Gastrocnemius medialis (tissue), 4 donors: ENCODE measurements at regions not wholly inside any gene's neighbourhood (a gene's known extent, or its start where the extent isn't known, plus 50 kb on each side); places are given as distances from the start of the nearest gene placed in this dataset.

Experiments used
- ATAC-seq, 2 donors: fragments of 150-250 bp; one replicate each; pipeline ENCODE4 v1.9.1; 2016
- DNase-seq, 2 donors: peaks; one replicate each; pipeline ENCODE4 v3.0.0-alpha.2; 2019
- H3K27ac ChIP-seq, 4 donors: fragments of 200-600 bp; sonication (generic); 1 replicate in 1 of 4; 2 replicates in 3 of 4; pipeline ENCODE4 v1.5.1; 2016 to 2018; ENCODE audit warnings: mild to moderate bottlenecking in 2 of 4, moderate library complexity in 1 of 4
- H3K27me3 ChIP-seq, 3 donors: fragments of 200-600 bp; sonication (generic) in 2 of 3; 1 replicate in 1 of 3; 2 replicates in 2 of 3; pipeline versions ENCODE4 v1.5.1 to v1.6.0; 2016 to 2019; ENCODE audit warnings: mild to moderate bottlenecking in 1 of 3, moderate library complexity in 1 of 3
- H3K36me3 ChIP-seq, 2 donors: fragments of 200-600 bp; sonication (generic) in 1 of 2; one replicate each; pipeline ENCODE4 v1.5.1; 2017 to 2018
- H3K4me1 ChIP-seq, 2 donors: fragments of 200-600 bp; sonication (generic) in 1 of 2; one replicate each; pipeline ENCODE4 v1.5.1; 2016 to 2017; ENCODE audit warnings: mild to moderate bottlenecking in 2 of 2
- H3K4me3 ChIP-seq, 4 donors: fragments of 200-600 bp; sonication (generic) in 3 of 4; 1 replicate in 1 of 4; 2 replicates in 3 of 4; pipeline ENCODE4 v1.5.1; 2016 to 2019; ENCODE audit warnings: mild to moderate bottlenecking in 2 of 4
- H3K9me3 ChIP-seq, 3 donors: fragments of 200-600 bp; sonication (generic) in 2 of 3; 1 replicate in 1 of 3; 2 replicates in 2 of 3; pipeline ENCODE4 v1.5.1; 2016 to 2019
- POLR2A ChIP-seq, 2 donors: fragments of 450-650 bp; IDR thresholded peaks; one replicate each; pipeline ENCODE4 v1.6.1; 2017; ENCODE audit warnings: antibody characterized with exemption in 2 of 2, mild to moderate bottlenecking in 2 of 2, moderate library complexity in 2 of 2
- in situ Hi-C, 4 donors: fragments of 200-750 bp; cut with MboI; loops; one replicate each; pipeline versions ENCODE4 v1.15.0 to v1.8.0; 2017; ENCODE audit warnings: low sequenced_read_pairs in 4 of 4
- intact Hi-C: fragments of 100-400 bp; cut with DNase I; formaldehyde crosslinking; loops from one replicate; pipeline ENCODE4 v1.15.1; 2023; ENCODE audit warnings: low total_unique reads
- TF ChIP-seq, protein P1 (sequence below), 5 experiments: fragments of 450-650 bp in 3 of 5; fragments of 200-600 bp in 2 of 5; sonication (generic) in 2 of 5; IDR thresholded peaks in 4 of 5; conservative IDR thresholded peaks in 1 of 5; 1 replicate in 4 of 5; 2 replicates in 1 of 5; pipeline ENCODE4 v1.5.1; 2016 to 2019; ENCODE audit warnings: antibody characterized with exemption in 5 of 5, mild to moderate bottlenecking in 3 of 5, moderate library complexity in 3 of 5

DNA sequence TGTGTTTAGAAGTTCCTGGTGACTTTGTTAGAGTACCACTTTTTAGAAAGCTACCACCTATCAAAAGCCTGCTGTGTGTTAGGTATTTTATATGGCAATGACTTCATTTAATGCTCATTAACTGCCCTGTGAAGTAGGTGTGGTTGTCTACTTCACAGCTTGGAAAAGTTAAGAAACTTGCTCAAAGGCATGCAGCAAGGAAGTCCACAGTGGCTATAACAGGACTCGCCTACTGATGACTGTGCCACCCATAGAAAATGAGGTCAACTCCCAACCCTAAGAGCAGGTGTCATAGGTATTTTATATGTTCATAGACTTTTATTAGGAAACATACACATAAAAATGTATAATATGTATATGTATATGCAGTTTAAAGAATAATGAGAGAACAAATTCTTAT lies 125.2 kb upstream of the PAX6 start:
- in situ Hi-C loops: no loop called here
- H3K27me3 ChIP-seq: no peaks in the 10 kb centered on the region
- no peaks in the 10 kb centered on the region for H3K36me3 ChIP-seq
- no peak overlapping the region for H3K4me3 ChIP-seq
- ATAC-seq (no peak), DNase-seq (no peak)
- intact Hi-C loops: no loop called here
- H3K9me3 ChIP-seq: no peaks in the 10 kb centered on the region
- no peaks in the 10 kb centered on the region for H3K4me1 ChIP-seq
- no peak for TF ChIP-seq POLR2A (IDR thresholded peaks at IDR 0.05)
- TF ChIP-seq, protein P1, sequence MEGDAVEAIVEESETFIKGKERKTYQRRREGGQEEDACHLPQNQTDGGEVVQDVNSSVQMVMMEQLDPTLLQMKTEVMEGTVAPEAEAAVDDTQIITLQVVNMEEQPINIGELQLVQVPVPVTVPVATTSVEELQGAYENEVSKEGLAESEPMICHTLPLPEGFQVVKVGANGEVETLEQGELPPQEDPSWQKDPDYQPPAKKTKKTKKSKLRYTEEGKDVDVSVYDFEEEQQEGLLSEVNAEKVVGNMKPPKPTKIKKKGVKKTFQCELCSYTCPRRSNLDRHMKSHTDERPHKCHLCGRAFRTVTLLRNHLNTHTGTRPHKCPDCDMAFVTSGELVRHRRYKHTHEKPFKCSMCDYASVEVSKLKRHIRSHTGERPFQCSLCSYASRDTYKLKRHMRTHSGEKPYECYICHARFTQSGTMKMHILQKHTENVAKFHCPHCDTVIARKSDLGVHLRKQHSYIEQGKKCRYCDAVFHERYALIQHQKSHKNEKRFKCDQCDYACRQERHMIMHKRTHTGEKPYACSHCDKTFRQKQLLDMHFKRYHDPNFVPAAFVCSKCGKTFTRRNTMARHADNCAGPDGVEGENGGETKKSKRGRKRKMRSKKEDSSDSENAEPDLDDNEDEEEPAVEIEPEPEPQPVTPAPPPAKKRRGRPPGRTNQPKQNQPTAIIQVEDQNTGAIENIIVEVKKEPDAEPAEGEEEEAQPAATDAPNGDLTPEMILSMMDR (IDR thresholded peaks at IDR 0.05 in 4 of 5, conservative IDR thresholded peaks at IDR 0.05 in 1 of 5): no peak
- H3K27ac ChIP-seq: no peak overlapping the region

- H3K36me3 ChIP-seq: no peaks in the 10 kb centered on the region
- H3K4me3 ChIP-seq: no peak overlapping the region
- in situ Hi-C loops: no loop called here
- ATAC-seq (no peak), DNase-seq (no peak)
- H3K4me1 ChIP-seq: no peaks in the 10 kb centered on the region
- no peaks in the 10 kb centered on the region for H3K9me3 ChIP-seq
- H3K27me3 ChIP-seq: no peaks in the 10 kb centered on the region
- TF ChIP-seq, protein P1 (IDR thresholded peaks at IDR 0.05 in 4 of 5, conservative IDR thresholded peaks at IDR 0.05 in 1 of 5): no peak
- TF ChIP-seq POLR2A (IDR thresholded peaks at IDR 0.05): no peak
- no peak overlapping the region for H3K27ac ChIP-seq
- intact Hi-C loops: no loop called here
These were observed 121.8 kb upstream of the PAX6 start for GRCh38 chr11:31932879-31933278.

GRCh38 chr11:31927982-31928381 lies 116.9 kb upstream of the PAX6 start:
- Histone ChIP-seq H3K9me3 (no peaks in the 10 kb centered on the region), H3K36me3 (no peaks in the 10 kb centered on the region), H3K27ac (no peak overlapping the region), H3K27me3 (no peaks in the 10 kb centered on the region), H3K4me3 (no peak overlapping the region), H3K4me1 (no peaks in the 10 kb centered on the region)
- DNase-seq (no peak), ATAC-seq (no peak)
- in situ Hi-C loops: no loop called here
- intact Hi-C loops: no loop called here
- no peak for TF ChIP-seq POLR2A (IDR thresholded peaks at IDR 0.05)
- TF ChIP-seq, protein P1 (IDR thresholded peaks at IDR 0.05 in 4 of 5, conservative IDR thresholded peaks at IDR 0.05 in 1 of 5): no peak

GRCh38 chr11:31926816-31927528 lies 115.8 kb upstream of the PAX6 start:
- no peak overlapping the region for H3K27ac ChIP-seq
- H3K4me3 ChIP-seq: no peak overlapping the region
- in situ Hi-C loops (no loop called here), intact Hi-C loops (no loop called here)
- ATAC-seq (no peak), DNase-seq (no peak)
- no peaks in the 10 kb centered on the region for H3K27me3 ChIP-seq
- no peaks in the 10 kb centered on the region for H3K9me3 ChIP-seq
- no peak for TF ChIP-seq POLR2A (IDR thresholded peaks at IDR 0.05)
- TF ChIP-seq, protein P1 (IDR thresholded peaks at IDR 0.05 in 4 of 5, conservative IDR thresholded peaks at IDR 0.05 in 1 of 5): no peak
- H3K4me1 ChIP-seq: no peaks in the 10 kb centered on the region
- no peaks in the 10 kb centered on the region for H3K36me3 ChIP-seq

GRCh38 chr11:31926106-31926505 lies 115.0 kb upstream of the PAX6 start:
- Histone ChIP-seq H3K4me1 (no peaks in the 10 kb centered on the region), H3K27ac (no peak overlapping the region), H3K4me3 (no peak overlapping the region), H3K36me3 (no peaks in the 10 kb centered on the region), H3K27me3 (no peaks in the 10 kb centered on the region), H3K9me3 (no peaks in the 10 kb centered on the region)
- intact Hi-C loops (no loop called here), in situ Hi-C loops (no loop called here)
- TF ChIP-seq, protein P1 (IDR thresholded peaks at IDR 0.05 in 4 of 5, conservative IDR thresholded peaks at IDR 0.05 in 1 of 5): no peak
- no peak for TF ChIP-seq POLR2A (IDR thresholded peaks at IDR 0.05)
- DNase-seq: no peak
- no peak for ATAC-seq
